Lower leg skin (tissue), 4 donors: ENCODE measurements at regions not wholly inside any gene's neighbourhood (a gene's known extent, or its start where the extent isn't known, plus 50 kb on each side); places are given as distances from the start of the nearest gene placed in this dataset.

Experiments used
- DNase-seq, 2 donors: peaks; one replicate each; pipeline ENCODE4 v3.0.0-alpha.2; 2019; ENCODE audit warnings: low spot score in 2 of 2
- H3K4me3 ChIP-seq: fragments of 200-600 bp; sonication (generic); 2 replicates; pipeline ENCODE4 v1.5.1; 2017; ENCODE audit warnings: mild to moderate bottlenecking, low read depth; ENCODE audit not compliant: poor library complexity, severe bottlenecking
- CTCF ChIP-seq, 3 donors: fragments of 450-650 bp; IDR thresholded peaks; one replicate each; pipeline ENCODE4 v1.5.1; 2016; ENCODE audit warnings: antibody characterized with exemption in 3 of 3, mild to moderate bottlenecking in 3 of 3, moderate library complexity in 2 of 3
- POLR2A ChIP-seq, 2 donors: fragments of 450-650 bp; IDR thresholded peaks; one replicate each; pipeline ENCODE4 v1.6.1; 2016 to 2017; ENCODE audit warnings: antibody characterized with exemption in 2 of 2, mild to moderate bottlenecking in 1 of 2, moderate library complexity in 1 of 2
- WGBS, 2 donors: methylation state at CpG; one replicate each; pipeline ENCODE4 v1.1.5; 2018; 5-methylcytosine and 5-hydroxymethylcytosine counted together
- intact Hi-C: fragments of 100-400 bp; cut with DNase I; formaldehyde crosslinking; loops from one replicate; pipeline ENCODE4 v1.15.0; 2023; ENCODE audit warnings: low total_unique reads

DNA sequence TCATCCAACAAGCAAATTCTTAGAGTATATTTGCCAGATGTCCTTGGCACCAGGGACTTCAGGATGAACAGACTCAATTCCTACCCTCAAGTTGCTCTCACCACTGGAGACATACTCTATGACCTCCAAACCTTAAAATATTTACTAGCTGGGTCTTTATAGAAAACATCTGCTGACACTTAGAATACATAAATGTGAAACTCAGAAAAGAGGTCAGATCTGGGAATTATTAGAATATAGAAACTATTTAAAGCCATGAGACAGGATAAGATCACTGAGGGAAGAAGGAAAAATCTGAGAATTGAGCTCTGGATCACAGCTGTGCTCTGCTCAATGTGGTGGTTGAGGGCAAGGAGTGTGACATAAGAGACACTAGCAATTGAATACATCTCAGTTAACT, 695.4 kb upstream of the UBE2E2 start:
- no peak for DNase-seq
- intact Hi-C loops, result no loop called here
- no peak overlapping the region for H3K4me3 ChIP-seq
- TF ChIP-seq CTCF (IDR thresholded peaks at IDR 0.05) (no peak), POLR2A (IDR thresholded peaks at IDR 0.05) (no peak)

GRCh38 chr3:22523925-22524324, 679.2 kb upstream of the UBE2E2 start:
- DNase-seq, result no peak
- H3K4me3 ChIP-seq, result no peak overlapping the region
- intact Hi-C loops, result no loop called here
- 92 to 97% methylated on average over 3 of the region's 3 CpGs for WGBS, 2 donors
- TF ChIP-seq CTCF (IDR thresholded peaks at IDR 0.05), result no peak
- no peak for TF ChIP-seq POLR2A (IDR thresholded peaks at IDR 0.05)

- intact Hi-C loops, result no loop called here
- 37 to 40% methylated on average over 1 of the region's 1 CpG for WGBS, 2 donors
- H3K4me3 ChIP-seq, result no peak overlapping the region
- TF ChIP-seq POLR2A (IDR thresholded peaks at IDR 0.05), result no peak
- TF ChIP-seq CTCF (IDR thresholded peaks at IDR 0.05), result no peak
- no peak for DNase-seq
Measured at GRCh38 chr3:22526266-22526837, 676.8 kb upstream of the UBE2E2 start.

DNA sequence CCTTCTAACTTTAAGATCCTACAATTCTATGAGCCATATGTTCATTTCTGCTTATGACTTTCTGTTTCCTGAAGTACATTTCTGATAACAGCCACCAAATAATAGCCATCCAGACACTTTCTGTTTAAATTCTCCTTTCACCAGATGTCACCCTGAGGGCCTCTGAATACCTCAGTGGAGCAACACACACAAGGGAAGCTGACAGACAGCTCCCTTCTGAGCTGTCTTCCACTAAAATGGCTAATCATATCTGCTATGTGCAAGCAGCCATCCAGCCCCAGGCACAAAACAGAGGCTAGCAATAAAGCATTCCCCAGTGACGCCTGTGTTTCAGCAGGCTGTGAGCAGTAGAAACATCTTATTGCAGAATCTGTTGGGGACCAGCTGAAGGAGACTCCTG, 666.6 kb upstream of the UBE2E2 start:
- H3K4me3 ChIP-seq, result no peak overlapping the region
- no peak for TF ChIP-seq POLR2A (IDR thresholded peaks at IDR 0.05)
- no peak for TF ChIP-seq CTCF (IDR thresholded peaks at IDR 0.05)
- DNase-seq, result no peak
- intact Hi-C loops, result no loop called here
- WGBS, 2 donors, result 48 to 54% methylated on average over 1 of the region's 1 CpG

GRCh38 chr3:22537560-22537959, 665.6 kb upstream of the UBE2E2 start:
- intact Hi-C loops, result no loop called here
- no peak for DNase-seq

More at GRCh38 chr3:22537560-22537959, 665.6 kb upstream of the UBE2E2 start:
- TF ChIP-seq POLR2A (IDR thresholded peaks at IDR 0.05), result no peak
- no peak for TF ChIP-seq CTCF (IDR thresholded peaks at IDR 0.05)
- no peak overlapping the region for H3K4me3 ChIP-seq
- WGBS, 2 donors, result 60 to 61% methylated on average over 1 of the region's 1 CpG
